NCI-H82 treated with DMSO at 0.1 percent for 48 hours (cell line): ENCODE measurements at regions not wholly inside any gene's neighbourhood (a gene's known extent, or its start where the extent isn't known, plus 50 kb on each side); places are given as distances from the start of the nearest gene placed in this dataset.
"Not testable (repeated sequence)": the region's sequence is repeated elsewhere in the genome, so short reads cannot be mapped to it uniquely, and the experiment has no call there.

ENCODE experiments used
- DNase-seq: peaks from one replicate; lab custom pipeline; 2025; ENCODE audit not compliant: unreplicated experiment; lab: John Stamatoyannopoulos, UW

DNA sequence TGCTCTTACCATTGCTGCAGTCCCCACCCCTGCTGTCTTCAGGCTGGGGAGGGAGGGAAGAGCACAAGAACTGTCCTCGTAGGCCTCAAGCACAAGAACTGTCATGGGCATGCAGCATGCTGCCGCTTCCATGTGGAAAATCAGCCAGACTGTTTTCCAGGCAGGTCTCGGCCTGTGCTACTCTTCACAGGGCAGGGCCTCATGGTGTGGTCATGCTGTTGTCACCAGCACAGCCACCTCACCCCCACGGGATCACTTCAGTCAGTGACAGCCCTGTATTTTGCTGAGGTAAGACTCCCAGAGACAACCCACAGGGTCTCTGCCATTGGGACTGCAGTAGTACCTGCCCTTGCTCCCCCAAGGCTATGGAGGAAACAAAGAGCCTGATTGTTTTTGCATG is 205.3 kb downstream of the NAP1L3 start:
- no peak for DNase-seq

DNA sequence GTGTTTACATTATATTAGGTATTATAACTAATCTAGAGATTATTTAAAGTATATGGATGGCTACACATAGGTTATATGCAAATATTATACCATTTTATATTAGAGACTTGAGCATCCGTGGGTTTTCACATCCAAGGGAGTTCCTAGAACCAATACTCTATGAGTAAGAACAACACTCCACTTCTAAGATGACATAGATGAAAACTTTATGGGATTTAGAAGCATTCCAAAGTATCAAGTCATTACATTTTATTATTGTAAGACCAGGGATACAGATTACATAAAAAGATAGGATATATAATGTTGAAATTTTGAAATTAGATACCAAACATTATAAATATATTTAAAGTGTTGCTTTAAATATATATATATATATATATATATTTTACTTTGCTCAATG is 207.0 kb downstream of the NAP1L3 start:
- DNase-seq, result no peak

DNA sequence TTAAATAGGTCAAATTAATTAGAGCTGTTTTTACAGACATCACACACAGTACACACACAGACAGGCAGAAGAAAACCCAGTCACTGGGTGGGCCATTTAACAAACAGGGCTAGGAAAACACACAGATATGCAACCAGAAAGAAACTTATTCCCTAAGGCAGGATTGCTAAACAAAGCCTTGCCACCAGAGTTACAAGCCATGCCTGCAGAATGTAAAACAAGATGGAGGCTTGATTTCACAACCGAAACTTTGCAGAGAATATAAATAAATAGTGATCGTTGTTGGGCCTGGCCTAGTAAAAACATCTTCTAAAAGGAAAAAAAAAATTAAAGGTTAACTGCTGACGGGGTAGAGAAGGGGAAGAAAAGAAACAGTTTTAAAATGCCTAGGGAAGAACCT is 212.3 kb downstream of the NAP1L3 start:
- DNase-seq, result no peak

DNA sequence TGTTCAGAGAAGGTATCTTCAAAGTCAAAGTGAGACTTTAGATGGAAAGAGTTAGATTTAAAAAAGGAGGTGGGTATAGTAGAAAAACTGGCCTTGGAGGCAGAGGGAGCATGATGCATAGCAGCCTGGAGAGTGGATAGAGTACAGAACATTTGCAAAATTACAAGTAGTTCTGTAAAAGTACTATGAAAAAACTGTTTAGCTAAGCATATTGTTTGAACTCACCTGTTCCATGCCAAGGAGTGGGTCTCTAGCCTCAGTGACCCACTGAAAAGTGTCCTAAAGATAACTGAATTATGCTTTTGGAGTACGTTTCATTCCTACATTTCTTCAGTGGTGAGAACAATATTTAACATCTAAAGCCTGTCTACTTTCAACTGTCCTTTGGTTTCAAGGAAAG is 218.9 kb downstream of the NAP1L3 start:
- DNase-seq, result no peak

DNA sequence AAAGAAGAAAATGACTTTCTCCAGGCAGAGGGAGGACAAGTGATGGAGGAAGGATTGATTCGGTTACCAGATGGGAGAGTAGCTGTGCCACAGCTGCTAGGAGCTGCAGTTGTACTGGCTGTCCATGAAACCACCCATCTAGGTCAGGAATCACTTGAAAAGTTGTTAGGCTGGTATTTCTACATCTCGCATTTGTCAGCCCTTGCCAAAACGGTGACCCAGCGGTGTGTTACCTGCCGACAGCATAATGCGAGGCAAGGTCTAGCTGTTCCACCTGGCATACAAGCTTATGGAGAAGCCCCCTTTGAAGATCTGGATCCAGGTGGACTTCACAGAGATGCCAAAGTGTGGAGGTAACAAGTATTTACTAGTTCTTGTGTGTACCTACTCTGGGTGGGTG is 238.7 kb downstream of the NAP1L3 start:
- not testable (repeated sequence) for DNase-seq

DNA sequence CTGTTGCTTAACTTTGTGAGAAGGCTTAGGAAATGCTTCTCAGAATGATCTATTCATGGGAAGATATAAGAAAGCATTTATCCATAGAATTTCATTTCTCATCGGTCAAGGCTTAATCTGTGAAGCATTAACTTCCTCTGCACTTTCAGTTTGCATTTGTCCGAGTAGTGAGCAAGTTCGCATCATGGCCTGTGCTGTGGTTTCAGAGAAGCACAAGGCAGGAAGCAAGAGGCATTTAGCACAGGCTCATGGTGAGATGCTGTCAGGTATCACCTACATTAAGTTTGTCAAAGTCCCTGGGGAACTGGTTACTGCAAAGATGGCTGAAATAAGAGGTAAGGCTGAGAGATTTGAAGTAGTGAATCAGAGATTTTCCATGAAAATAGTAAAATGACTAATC is 244.9 kb downstream of the NAP1L3 start:
- no peak for DNase-seq

DNA sequence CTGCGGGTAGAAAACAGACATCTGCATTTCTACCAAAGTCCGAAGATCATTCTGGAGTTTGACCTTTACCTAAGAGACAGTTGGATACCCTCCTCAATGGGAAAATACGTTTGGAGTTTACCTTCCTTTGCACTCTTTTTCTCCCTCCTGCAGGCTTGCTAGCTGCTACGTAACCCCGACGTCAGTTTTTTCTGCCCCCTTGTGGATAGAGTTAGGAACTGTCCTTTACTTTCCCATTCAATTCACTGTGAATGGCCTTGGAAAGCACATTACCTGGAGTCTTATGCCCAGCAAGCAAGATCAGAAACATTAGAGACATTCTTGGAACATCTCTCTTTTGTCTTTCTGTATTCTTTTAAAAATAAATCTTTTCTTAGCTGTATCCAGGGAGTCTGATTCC is 250.7 kb downstream of the NAP1L3 start:
- peak; percentile 10 for DNase-seq

DNA sequence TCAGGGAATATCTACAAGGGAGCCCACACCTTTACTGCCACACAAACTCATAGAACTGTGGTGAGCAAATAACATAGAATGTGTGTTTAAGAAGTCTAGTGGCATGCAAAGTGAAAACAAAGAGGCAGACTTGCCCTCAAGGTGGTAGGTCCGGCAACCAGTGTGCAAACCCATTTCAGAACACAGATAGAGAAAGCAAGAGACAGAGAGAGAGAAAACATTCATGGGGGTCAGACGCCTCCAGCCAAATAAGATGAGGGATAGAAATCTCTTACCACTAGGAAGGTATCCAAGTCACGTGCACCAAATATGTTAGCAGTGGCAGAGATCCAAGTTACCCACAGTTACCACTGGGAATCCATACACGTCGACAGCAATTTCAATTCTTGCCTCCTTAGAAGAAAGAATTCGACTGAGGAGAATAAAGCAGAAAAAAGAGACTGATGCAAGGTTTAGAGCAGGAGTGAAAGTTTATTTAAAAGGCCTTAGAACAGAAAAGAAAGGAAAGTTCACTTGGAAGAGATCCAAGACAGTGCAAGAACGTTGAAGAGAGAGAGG is 252.8 kb downstream of the NAP1L3 start:
- DNase-seq, result no peak

DNA sequence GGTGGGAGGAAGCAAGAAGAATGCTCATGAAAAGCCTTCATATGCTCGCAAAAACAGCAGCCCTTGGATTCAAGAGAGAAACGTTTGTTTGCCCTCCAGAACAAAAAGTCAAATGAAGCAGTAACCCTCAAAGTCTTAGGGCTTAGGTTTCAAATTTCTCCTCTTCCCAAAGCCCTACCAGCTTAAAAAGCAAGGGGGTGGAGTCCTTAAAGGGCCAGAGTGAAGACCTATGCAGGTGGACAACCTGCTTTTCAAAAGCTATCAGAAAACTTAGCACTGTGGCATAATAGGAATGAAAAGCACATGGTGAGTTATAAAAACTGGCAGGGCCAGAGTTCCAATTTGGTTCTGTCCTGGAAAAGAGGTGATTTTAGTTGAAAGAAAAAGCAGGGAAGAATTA is 253.3 kb downstream of the NAP1L3 start:
- no peak for DNase-seq

DNA sequence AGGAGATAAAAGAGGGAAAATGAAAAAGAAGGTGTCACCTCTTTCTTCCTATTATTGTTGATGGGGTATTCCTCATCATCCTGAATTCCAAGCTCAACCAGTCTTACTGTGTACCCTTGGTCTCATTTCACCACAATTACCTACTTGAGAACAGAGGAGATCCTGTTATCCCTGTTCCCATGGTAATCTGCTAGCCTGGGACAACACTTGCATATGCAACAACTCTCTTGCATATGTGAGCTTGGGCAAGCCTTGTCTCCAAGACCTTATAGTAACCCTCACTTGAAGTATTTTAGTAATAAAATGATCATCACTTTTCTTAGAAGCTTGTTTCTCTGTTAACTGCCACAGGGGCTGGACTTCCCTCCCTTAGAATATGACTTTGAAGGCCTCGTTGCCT is 253.7 kb downstream of the NAP1L3 start:
- no peak for DNase-seq

DNA sequence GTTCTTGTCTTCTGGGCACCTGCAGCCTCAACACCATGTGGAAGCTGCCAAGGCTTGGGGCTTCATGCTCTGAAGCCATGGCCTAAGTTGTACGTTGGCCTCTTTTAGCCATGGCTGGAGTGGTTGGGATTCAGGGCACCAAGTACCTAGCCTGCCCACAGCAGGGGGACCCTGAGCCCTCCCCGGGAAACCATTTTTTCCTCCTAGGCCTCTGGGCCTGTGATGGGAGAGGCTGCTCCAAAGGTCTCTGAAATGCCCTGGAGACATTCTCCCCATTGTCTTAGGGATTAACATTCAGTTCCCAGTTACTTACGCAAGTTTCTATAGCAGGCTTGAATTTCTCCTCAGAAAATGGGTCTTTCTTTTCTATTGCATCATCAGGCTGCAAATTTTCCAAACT is 269.3 kb downstream of the NAP1L3 start:
- no peak for DNase-seq

DNA sequence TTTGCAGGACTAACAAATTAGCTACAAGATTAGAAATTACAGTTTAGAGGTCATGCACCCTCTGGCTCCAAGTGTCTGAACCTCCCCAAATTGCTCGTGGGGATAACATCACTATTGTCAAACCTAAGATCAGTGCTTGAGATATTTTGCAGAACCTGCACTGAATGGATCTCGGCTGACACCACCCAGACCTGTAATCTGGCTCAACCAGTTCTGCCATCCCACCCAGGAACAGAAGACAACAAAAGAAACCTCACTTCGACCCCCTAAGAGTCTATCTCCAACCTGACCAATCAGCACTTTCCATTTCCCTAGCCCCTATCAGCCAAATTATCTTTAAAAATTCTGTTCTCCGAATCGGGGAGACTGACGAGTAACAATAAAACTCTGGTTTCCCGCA is 318.7 kb downstream of the NAP1L3 start:
- DNase-seq, result no peak

DNA sequence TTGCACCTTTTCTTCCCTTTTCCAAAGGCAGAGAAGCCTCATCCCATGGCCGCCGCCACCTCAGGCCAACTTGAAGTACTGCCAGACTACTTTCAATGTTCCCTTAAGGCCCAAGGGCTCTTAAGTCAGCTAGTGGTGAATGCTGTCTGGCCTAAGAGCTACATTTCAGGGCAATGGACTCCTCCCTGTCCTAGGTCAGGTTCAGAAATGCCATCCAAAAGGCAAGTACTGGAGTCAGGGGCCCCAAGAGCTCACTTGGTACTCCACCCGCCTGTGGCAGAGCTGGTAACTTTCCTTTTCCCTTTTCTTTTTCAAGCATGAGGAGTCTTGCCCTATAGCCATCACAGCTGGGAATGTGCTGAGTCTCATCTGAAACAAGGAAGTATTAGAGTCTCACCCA is 327.1 kb downstream of the NAP1L3 start:
- DNase-seq, result no peak

DNA sequence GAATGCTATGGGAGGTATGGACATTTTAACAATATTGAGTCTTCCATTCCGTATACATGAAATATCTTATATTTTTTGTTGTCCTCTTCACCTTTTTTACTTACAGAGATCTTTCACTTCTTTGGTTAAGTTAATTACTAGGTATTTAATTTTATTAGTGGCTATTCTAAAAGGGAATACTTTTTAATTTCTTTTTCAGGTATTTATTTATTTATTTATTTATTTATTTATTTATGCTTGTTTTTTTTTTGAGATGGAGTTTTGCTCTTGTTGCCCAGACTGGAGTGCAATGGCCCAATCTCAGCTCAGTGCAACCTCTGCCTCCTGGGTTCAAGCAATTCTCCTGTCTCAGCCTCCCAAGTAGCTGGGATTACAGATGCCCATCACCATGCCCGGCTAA is 329.1 kb downstream of the NAP1L3 start:
- not testable (repeated sequence) for DNase-seq

DNA sequence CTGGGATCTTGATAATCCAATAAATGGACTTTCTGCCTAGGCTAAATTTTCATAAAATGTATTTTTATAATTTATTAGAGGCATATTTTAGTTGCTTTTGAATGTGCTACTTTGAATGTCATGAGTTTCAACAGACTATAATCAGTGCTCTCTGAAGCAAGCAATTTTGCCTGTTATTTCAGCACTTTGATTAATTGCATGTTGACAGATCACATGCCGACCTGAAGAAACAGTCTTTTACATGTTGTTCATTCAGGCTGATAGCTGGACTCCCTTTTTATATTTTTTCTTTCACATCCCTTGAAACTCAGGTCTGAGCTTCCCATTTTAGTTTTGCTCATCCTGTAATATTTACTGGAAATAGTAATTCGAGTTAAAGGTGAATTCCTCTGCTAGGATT is 341.0 kb downstream of the NAP1L3 start:
- DNase-seq, result no peak

DNA sequence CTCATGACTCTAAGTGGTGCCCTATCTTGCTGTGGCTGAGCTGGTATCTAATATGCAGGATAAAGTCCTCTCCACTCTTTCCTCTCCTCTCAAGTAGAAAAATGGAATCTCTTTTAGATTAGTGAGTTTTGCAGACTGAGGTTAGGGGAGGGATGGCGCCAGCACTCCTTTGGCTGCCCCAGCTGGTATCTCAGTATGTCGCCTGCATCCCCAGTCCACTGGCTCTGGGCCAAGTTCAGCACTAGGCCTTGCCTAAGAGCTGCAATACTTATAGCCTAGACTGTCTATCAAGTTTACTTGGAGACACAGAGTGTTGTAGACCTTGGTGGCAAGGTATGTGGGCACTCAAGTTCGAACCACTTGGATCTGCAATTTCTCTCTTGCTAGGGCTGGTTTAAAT is 351.3 kb downstream of the NAP1L3 start:
- DNase-seq, result no peak

DNA sequence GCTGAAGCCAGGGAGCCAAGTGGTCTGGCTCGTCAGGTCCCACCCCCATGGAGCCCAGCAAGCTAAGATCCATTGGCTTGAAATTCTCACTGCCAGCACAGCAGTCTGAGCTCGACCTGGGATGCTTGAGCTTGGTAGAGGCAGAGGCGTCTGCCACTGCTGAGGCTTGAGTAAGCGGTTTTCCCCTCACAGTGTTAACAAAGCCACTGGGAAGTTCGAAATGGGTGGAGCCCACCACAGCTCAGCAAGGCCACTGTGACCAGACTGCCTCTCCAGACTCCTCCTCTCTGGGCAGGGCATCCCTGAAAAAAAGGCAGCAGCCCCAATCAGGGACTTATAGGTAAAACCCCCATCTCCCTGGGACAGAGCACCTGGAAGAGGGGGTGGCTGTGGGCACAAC is 353.8 kb downstream of the NAP1L3 start:
- no peak for DNase-seq
